H1 (cell line): ENCODE measurements at regions not wholly inside any gene's neighbourhood (a gene's known extent, or its start where the extent isn't known, plus 50 kb on each side); places are given as distances from the start of the nearest gene placed in this dataset.

Source experiments
- ASH2L ChIP-seq: fragments of 200-600, 300-600 bp; sonication (generic); IDR thresholded peaks from one replicate; pipeline ENCODE4 v1.7.1; 2017; ENCODE audit warnings: low read length
- GABPA ChIP-seq: IDR thresholded peaks from 2 replicates; pipeline ENCODE4 v1.6.1; 2011; ENCODE audit warnings: mild to moderate bottlenecking, low read length, moderate library complexity, borderline replicate concordance; ENCODE audit not compliant: insufficient read depth
- NRF1 ChIP-seq: IDR thresholded peaks from 2 replicates; pipeline ENCODE4 v1.6.1; 2011; ENCODE audit warnings: mild to moderate bottlenecking, low read depth, low read length, improper control_type of control experiment
- RBBP5 ChIP-seq: IDR thresholded peaks from 2 replicates; pipeline ENCODE4 v1.7.1; 2012; ENCODE audit warnings: low read depth, mild to moderate bottlenecking, inconsistent platforms, low read length, moderate library complexity, borderline replicate concordance
- SIX5 ChIP-seq: IDR thresholded peaks from 2 replicates; pipeline ENCODE4 v1.6.1; 2011; ENCODE audit warnings: mild to moderate bottlenecking, low read depth, low read length
- TF ChIP-seq, protein P1 (sequence below): fragments of 300-600 bp; sonication (generic); IDR thresholded peaks from 2 replicates; pipeline ENCODE4 v1.7.1; 2012; ENCODE audit warnings: low read length, moderate library complexity, mild to moderate bottlenecking, inconsistent platforms; ENCODE audit not compliant: insufficient replicate concordance
- TF ChIP-seq, protein P2 (sequence below): IDR thresholded peaks from 2 replicates; pipeline ENCODE4 v1.6.1; 2012; ENCODE audit warnings: inconsistent platforms
- TF ChIP-seq, protein P3 (sequence below), 3 experiments: IDR thresholded peaks; 1 replicate in 2 of 3; 2 replicates in 1 of 3; pipeline versions ENCODE4 v1.5.1 to v1.6.1; 2011; ENCODE audit warnings: low read length in 3 of 3, mild to moderate bottlenecking in 3 of 3, inconsistent platforms in 2 of 3, low read depth in 1 of 3, moderate library complexity in 1 of 3; ENCODE audit not compliant: insufficient read depth in 1 of 3; ENCODE audit errors: control extremely low read depth in 1 of 3

DNA sequence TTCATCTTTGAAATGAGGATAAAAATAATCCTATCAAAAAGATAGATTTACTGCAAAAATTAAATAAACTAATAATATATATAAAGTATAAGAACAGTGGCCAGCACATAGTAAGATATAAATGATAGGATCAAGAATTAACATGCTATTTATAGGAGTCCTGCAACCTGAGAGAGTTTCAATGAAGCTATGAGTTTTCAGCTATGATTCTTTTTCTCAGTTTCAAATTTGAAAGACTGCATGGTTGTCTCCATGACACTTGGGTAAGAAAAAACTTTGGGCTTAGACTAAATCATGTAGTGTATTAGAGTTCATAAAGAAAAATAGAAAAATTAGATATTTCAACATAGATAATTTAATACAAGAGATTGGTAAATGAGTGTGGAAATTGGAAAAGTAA is 817.8 kb upstream of the KIF2B start (continued):
- TF ChIP-seq, protein P1, sequence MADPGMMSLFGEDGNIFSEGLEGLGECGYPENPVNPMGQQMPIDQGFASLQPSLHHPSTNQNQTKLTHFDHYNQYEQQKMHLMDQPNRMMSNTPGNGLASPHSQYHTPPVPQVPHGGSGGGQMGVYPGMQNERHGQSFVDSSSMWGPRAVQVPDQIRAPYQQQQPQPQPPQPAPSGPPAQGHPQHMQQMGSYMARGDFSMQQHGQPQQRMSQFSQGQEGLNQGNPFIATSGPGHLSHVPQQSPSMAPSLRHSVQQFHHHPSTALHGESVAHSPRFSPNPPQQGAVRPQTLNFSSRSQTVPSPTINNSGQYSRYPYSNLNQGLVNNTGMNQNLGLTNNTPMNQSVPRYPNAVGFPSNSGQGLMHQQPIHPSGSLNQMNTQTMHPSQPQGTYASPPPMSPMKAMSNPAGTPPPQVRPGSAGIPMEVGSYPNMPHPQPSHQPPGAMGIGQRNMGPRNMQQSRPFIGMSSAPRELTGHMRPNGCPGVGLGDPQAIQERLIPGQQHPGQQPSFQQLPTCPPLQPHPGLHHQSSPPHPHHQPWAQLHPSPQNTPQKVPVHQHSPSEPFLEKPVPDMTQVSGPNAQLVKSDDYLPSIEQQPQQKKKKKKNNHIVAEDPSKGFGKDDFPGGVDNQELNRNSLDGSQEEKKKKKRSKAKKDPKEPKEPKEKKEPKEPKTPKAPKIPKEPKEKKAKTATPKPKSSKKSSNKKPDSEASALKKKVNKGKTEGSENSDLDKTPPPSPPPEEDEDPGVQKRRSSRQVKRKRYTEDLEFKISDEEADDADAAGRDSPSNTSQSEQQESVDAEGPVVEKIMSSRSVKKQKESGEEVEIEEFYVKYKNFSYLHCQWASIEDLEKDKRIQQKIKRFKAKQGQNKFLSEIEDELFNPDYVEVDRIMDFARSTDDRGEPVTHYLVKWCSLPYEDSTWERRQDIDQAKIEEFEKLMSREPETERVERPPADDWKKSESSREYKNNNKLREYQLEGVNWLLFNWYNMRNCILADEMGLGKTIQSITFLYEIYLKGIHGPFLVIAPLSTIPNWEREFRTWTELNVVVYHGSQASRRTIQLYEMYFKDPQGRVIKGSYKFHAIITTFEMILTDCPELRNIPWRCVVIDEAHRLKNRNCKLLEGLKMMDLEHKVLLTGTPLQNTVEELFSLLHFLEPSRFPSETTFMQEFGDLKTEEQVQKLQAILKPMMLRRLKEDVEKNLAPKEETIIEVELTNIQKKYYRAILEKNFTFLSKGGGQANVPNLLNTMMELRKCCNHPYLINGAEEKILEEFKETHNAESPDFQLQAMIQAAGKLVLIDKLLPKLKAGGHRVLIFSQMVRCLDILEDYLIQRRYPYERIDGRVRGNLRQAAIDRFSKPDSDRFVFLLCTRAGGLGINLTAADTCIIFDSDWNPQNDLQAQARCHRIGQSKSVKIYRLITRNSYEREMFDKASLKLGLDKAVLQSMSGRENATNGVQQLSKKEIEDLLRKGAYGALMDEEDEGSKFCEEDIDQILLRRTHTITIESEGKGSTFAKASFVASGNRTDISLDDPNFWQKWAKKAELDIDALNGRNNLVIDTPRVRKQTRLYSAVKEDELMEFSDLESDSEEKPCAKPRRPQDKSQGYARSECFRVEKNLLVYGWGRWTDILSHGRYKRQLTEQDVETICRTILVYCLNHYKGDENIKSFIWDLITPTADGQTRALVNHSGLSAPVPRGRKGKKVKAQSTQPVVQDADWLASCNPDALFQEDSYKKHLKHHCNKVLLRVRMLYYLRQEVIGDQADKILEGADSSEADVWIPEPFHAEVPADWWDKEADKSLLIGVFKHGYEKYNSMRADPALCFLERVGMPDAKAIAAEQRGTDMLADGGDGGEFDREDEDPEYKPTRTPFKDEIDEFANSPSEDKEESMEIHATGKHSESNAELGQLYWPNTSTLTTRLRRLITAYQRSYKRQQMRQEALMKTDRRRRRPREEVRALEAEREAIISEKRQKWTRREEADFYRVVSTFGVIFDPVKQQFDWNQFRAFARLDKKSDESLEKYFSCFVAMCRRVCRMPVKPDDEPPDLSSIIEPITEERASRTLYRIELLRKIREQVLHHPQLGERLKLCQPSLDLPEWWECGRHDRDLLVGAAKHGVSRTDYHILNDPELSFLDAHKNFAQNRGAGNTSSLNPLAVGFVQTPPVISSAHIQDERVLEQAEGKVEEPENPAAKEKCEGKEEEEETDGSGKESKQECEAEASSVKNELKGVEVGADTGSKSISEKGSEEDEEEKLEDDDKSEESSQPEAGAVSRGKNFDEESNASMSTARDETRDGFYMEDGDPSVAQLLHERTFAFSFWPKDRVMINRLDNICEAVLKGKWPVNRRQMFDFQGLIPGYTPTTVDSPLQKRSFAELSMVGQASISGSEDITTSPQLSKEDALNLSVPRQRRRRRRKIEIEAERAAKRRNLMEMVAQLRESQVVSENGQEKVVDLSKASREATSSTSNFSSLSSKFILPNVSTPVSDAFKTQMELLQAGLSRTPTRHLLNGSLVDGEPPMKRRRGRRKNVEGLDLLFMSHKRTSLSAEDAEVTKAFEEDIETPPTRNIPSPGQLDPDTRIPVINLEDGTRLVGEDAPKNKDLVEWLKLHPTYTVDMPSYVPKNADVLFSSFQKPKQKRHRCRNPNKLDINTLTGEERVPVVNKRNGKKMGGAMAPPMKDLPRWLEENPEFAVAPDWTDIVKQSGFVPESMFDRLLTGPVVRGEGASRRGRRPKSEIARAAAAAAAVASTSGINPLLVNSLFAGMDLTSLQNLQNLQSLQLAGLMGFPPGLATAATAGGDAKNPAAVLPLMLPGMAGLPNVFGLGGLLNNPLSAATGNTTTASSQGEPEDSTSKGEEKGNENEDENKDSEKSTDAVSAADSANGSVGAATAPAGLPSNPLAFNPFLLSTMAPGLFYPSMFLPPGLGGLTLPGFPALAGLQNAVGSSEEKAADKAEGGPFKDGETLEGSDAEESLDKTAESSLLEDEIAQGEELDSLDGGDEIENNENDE: no peak
- TF ChIP-seq SIX5 (no peak), ASH2L (no peak), GABPA (no peak), NRF1 (no peak), RBBP5 (no peak)
- TF ChIP-seq, protein P2, sequence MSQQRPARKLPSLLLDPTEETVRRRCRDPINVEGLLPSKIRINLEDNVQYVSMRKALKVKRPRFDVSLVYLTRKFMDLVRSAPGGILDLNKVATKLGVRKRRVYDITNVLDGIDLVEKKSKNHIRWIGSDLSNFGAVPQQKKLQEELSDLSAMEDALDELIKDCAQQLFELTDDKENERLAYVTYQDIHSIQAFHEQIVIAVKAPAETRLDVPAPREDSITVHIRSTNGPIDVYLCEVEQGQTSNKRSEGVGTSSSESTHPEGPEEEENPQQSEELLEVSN: no peak
- TF ChIP-seq, protein P3, sequence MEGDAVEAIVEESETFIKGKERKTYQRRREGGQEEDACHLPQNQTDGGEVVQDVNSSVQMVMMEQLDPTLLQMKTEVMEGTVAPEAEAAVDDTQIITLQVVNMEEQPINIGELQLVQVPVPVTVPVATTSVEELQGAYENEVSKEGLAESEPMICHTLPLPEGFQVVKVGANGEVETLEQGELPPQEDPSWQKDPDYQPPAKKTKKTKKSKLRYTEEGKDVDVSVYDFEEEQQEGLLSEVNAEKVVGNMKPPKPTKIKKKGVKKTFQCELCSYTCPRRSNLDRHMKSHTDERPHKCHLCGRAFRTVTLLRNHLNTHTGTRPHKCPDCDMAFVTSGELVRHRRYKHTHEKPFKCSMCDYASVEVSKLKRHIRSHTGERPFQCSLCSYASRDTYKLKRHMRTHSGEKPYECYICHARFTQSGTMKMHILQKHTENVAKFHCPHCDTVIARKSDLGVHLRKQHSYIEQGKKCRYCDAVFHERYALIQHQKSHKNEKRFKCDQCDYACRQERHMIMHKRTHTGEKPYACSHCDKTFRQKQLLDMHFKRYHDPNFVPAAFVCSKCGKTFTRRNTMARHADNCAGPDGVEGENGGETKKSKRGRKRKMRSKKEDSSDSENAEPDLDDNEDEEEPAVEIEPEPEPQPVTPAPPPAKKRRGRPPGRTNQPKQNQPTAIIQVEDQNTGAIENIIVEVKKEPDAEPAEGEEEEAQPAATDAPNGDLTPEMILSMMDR (IDR thresholded peaks at IDR 0.05; ENCODE audit: control extremely low read depth in 1 of 3, insufficient read depth in 1 of 3, low read depth in 1 of 3, low read length in 3 of 3): no peak
